ENCODE measurements at regions not wholly inside any gene's neighbourhood (a gene's known extent, or its start where the extent isn't known, plus 50 kb on each side); places are given as distances from the start of the nearest gene placed in this dataset.

GRCh38 chr18:45341454-45341853 is 273.8 kb upstream of the SLC14A2 start:
- H3K27me3 ChIP-seq: no peaks in the 10 kb centered on the region
- no peaks in the 10 kb centered on the region for H3K36me3 ChIP-seq
- no peak overlapping the region for H3K27ac ChIP-seq
- H3K79me2 ChIP-seq (ENCODE audit: low read depth): no peaks in the 10 kb centered on the region
- peaks cover 4% of the 10 kb centered on the region for H3K4me1 ChIP-seq
- H3K4me3 ChIP-seq: no peak overlapping the region
- H4K20me1 ChIP-seq (ENCODE audit: low read depth): no peaks in the 10 kb centered on the region
- H3K9me3 Mint-ChIP-seq: no peaks in the 10 kb centered on the region
- no peaks in the 10 kb centered on the region for H3K36me3 Mint-ChIP-seq
- H2AFZ ChIP-seq (replicated peaks): no peak overlapping the region
- no peak for TF ChIP-seq EZH2 (IDR thresholded peaks at IDR 0.05)
- TF ChIP-seq CTCF (IDR thresholded peaks at IDR 0.05): no peak
- no peak for TF ChIP-seq EZH2phosphoT487 (IDR thresholded peaks at IDR 0.05)
- no peaks in the 10 kb centered on the region for H3K27me3 Mint-ChIP-seq (ENCODE audit: insufficient read depth, low read depth)
- no peak for DNase-seq (ENCODE audit: low spot score)
- no peak overlapping the region for H3K9ac ChIP-seq
- no peaks in the 10 kb centered on the region for H3K9me3 ChIP-seq (ENCODE audit: low read depth)
- no peak overlapping the region for H3K4me3 Mint-ChIP-seq
- no peaks in the 10 kb centered on the region for H3F3A ChIP-seq (ENCODE audit: low read depth)
- H3K4me1 Mint-ChIP-seq: peaks cover 4% of the 10 kb centered on the region
- no peak overlapping the region for H3K4me2 ChIP-seq
- H3K27ac Mint-ChIP-seq: no peak overlapping the region

DNA sequence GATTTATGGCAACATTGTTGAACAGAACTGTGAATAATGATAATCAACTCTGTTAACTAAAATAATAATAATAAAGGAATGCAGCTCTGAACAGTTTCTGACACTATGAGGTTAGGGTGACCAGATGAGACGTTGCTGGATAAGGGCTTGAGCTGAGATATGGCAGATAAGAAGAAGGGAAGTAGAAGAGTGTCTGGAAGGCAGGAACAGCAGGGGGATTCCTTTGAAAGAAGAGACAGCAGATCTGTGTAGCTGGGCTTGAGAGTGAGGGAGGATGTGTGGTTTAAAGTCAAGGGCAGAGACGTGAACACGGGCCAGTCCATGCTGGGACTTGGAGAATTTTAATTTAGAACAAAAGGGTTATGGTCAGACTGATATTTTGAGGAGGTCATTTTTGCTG is 273.1 kb upstream of the SLC14A2 start:
- Mint-ChIP-seq H3K4me3 (no peak overlapping the region), H3K36me3 (no peaks in the 10 kb centered on the region), H3K4me1 (peaks cover 4% of the 10 kb centered on the region), H3K27ac (no peak overlapping the region), H3K27me3 (ENCODE audit: insufficient read depth, low read depth) (no peaks in the 10 kb centered on the region), H3K9me3 (no peaks in the 10 kb centered on the region)
- DNase-seq (ENCODE audit: low spot score): no peak
- Histone ChIP-seq H3K9ac (no peak overlapping the region), H3K4me2 (no peak overlapping the region), H3K27ac (no peak overlapping the region), H4K20me1 (ENCODE audit: low read depth) (no peaks in the 10 kb centered on the region), H2AFZ (replicated peaks) (no peak overlapping the region), H3K9me3 (ENCODE audit: low read depth) (no peaks in the 10 kb centered on the region), H3K79me2 (ENCODE audit: low read depth) (no peaks in the 10 kb centered on the region), H3F3A (ENCODE audit: low read depth) (no peaks in the 10 kb centered on the region), H3K27me3 (no peaks in the 10 kb centered on the region), H3K36me3 (no peaks in the 10 kb centered on the region), H3K4me1 (peaks cover 4% of the 10 kb centered on the region), H3K4me3 (no peak overlapping the region)
- TF ChIP-seq EZH2 (IDR thresholded peaks at IDR 0.05): no peak
- no peak for TF ChIP-seq CTCF (IDR thresholded peaks at IDR 0.05)
- no peak for TF ChIP-seq EZH2phosphoT487 (IDR thresholded peaks at IDR 0.05)

- Histone ChIP-seq H3K9ac (no peak overlapping the region), H3K4me3 (no peak overlapping the region), H3F3A (ENCODE audit: low read depth) (no peaks in the 10 kb centered on the region), H4K20me1 (ENCODE audit: low read depth) (no peaks in the 10 kb centered on the region), H3K27ac (no peak overlapping the region), H3K79me2 (ENCODE audit: low read depth) (no peaks in the 10 kb centered on the region), H3K9me3 (ENCODE audit: low read depth) (no peaks in the 10 kb centered on the region), H2AFZ (replicated peaks) (no peak overlapping the region), H3K4me1 (peaks cover 4% of the 10 kb centered on the region), H3K27me3 (no peaks in the 10 kb centered on the region), H3K36me3 (no peaks in the 10 kb centered on the region), H3K4me2 (no peak overlapping the region)
- no peaks in the 10 kb centered on the region for H3K27me3 Mint-ChIP-seq (ENCODE audit: insufficient read depth, low read depth)
- no peaks in the 10 kb centered on the region for H3K36me3 Mint-ChIP-seq
- peaks cover 4% of the 10 kb centered on the region for H3K4me1 Mint-ChIP-seq
- H3K4me3 Mint-ChIP-seq: no peak overlapping the region
- no peak overlapping the region for H3K27ac Mint-ChIP-seq
- no peaks in the 10 kb centered on the region for H3K9me3 Mint-ChIP-seq
- TF ChIP-seq EZH2phosphoT487 (IDR thresholded peaks at IDR 0.05): no peak
- TF ChIP-seq EZH2 (IDR thresholded peaks at IDR 0.05): no peak
- TF ChIP-seq CTCF (IDR thresholded peaks at IDR 0.05): no peak
- no peak for DNase-seq (ENCODE audit: low spot score)
These were observed 272.6 kb upstream of the SLC14A2 start for GRCh38 chr18:45342653-45343052.
